ENCODE measurements at regions not wholly inside any gene's neighbourhood (a gene's known extent, or its start where the extent isn't known, plus 50 kb on each side); places are given as distances from the start of the nearest gene placed in this dataset.
A peak's percentile ranks its signal among the peaks of the same experiment; 100 is the strongest.

DNA sequence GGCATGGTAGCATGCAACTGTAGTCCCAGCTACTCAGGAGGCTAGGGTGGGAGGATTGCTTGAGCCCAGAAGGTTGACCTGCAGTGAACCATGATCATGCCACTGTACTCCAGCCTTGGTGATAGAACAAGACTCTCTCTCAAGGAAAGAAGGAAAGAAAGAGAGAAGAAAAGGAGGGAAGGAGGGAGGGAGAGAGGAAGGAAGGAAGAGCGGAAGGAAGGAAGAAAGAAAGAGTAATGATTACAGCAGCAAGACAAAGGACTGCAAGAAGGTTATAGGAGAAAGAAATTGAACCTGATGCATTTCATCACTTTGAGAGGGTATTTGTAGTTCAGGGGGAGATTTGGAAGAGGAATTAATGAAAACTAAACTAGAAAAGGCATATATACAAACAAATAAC is 155.7 kb downstream of the LACC1 start:
- no peak for TF ChIP-seq ZNF112 (tag by site-specific recombination; IDR thresholded peaks at IDR 0.05)
- TF ChIP-seq ZNF629 (tag by site-specific recombination; IDR thresholded peaks at IDR 0.05), result no peak
- TF ChIP-seq ZNF341 (tag by site-specific recombination; IDR thresholded peaks at IDR 0.05; ENCODE audit: low read depth), result peak; percentile 57
- no peak for TF ChIP-seq ZNF18 (tag by site-specific recombination; IDR thresholded peaks at IDR 0.05)
- peak; percentile 68 for TF ChIP-seq ZNF366 (tag by site-specific recombination; conservative IDR thresholded peaks at IDR 0.05)
- Histone ChIP-seq H3K4me1 (ENCODE audit: control insufficient read depth, insufficient read depth, low read length) (no peaks in the 10 kb centered on the region), H3K36me3 (ENCODE audit: control insufficient read depth in 2 of 2, insufficient read depth in 1 of 2, low read length in 2 of 2) (no peaks in the 10 kb centered on the region), H3K4me3 (ENCODE audit: low read depth, low read length) (no peak overlapping the region), H3K27ac (ENCODE audit: extremely low read depth, low read depth, low read length) (no peak overlapping the region), H3K9me3 (ENCODE audit: control insufficient read depth, insufficient read depth, low read depth, low read length) (no peaks in the 10 kb centered on the region)
- ChIA-PET CTCF (no interaction called here), POLR2A (no interaction called here)

- CTCF ChIA-PET, result interaction anchor here (0.7 kb wide), 1 partner anchor 143 kb away, joined by 5 read pairs; no protein-coding TSS in a partner anchor
- Histone ChIP-seq H3K4me1 (ENCODE audit: control insufficient read depth, insufficient read depth, low read length) (no peaks in the 10 kb centered on the region), H3K27ac (ENCODE audit: extremely low read depth, low read depth, low read length) (no peak overlapping the region), H3K9me3 (ENCODE audit: control insufficient read depth, insufficient read depth, low read depth, low read length) (no peaks in the 10 kb centered on the region), H3K4me3 (ENCODE audit: low read depth, low read length) (no peak overlapping the region), H3K36me3 (ENCODE audit: control insufficient read depth in 2 of 2, insufficient read depth in 1 of 2, low read length in 2 of 2) (no peaks in the 10 kb centered on the region)
- TF ChIP-seq ZNF404 (tag by site-specific recombination; IDR thresholded peaks at IDR 0.05) (no peak), ZNF426 (tag by site-specific recombination; IDR thresholded peaks at IDR 0.05) (no peak), PRDM6 (tag by site-specific recombination; IDR thresholded peaks at IDR 0.05) (0 out of 2 replicates have a peak, but pooled peaks have one; percentile 8), ZNF140 (tag by site-specific recombination; IDR thresholded peaks at IDR 0.05) (no peak)
- POLR2A ChIA-PET, result no interaction called here
Observed at GRCh38 chr13:44040070-44040817, 160.5 kb downstream of the LACC1 start.

- CTCF ChIA-PET, result interaction anchor here (0.7 kb wide), 1 partner anchor 143 kb away, joined by 5 read pairs; no protein-coding TSS in a partner anchor
- Histone ChIP-seq H3K4me3 (ENCODE audit: low read depth, low read length) (no peak overlapping the region), H3K4me1 (ENCODE audit: control insufficient read depth, insufficient read depth, low read length) (no peaks in the 10 kb centered on the region), H3K27ac (ENCODE audit: extremely low read depth, low read depth, low read length) (no peak overlapping the region), H3K9me3 (ENCODE audit: control insufficient read depth, insufficient read depth, low read depth, low read length) (no peaks in the 10 kb centered on the region), H3K36me3 (ENCODE audit: control insufficient read depth in 2 of 2, insufficient read depth in 1 of 2, low read length in 2 of 2) (no peaks in the 10 kb centered on the region)
- TF ChIP-seq SP3 (tag by site-specific recombination; IDR thresholded peaks at IDR 0.05) (no peak), ZFP69B (tag by site-specific recombination; IDR thresholded peaks at IDR 0.05) (no peak), ZNF37A (tag by site-specific recombination; IDR thresholded peaks at IDR 0.05) (no peak)
- POLR2A ChIA-PET, result no interaction called here
Observed at GRCh38 chr13:44040818-44041100, 161.1 kb downstream of the LACC1 start.

GRCh38 chr13:44044547-44045179 is 165.0 kb downstream of the LACC1 start:
- no peak for TF ChIP-seq ZNF747 (tag by site-specific recombination; IDR thresholded peaks at IDR 0.05)
- peak; percentile 59; the same call in 1 of the 2 replicates for TF ChIP-seq REST (tag by site-specific recombination; IDR thresholded peaks at IDR 0.05)
- TF ChIP-seq ZNF600 (tag by site-specific recombination; IDR thresholded peaks at IDR 0.05), result peak; percentile 26; the same call in 1 of the 2 replicates
- TF ChIP-seq ZNF660 (tag by site-specific recombination; IDR thresholded peaks at IDR 0.05), result 0 out of 2 replicates have a peak, but pooled peaks have one; percentile 25
- TF ChIP-seq, protein P1, sequence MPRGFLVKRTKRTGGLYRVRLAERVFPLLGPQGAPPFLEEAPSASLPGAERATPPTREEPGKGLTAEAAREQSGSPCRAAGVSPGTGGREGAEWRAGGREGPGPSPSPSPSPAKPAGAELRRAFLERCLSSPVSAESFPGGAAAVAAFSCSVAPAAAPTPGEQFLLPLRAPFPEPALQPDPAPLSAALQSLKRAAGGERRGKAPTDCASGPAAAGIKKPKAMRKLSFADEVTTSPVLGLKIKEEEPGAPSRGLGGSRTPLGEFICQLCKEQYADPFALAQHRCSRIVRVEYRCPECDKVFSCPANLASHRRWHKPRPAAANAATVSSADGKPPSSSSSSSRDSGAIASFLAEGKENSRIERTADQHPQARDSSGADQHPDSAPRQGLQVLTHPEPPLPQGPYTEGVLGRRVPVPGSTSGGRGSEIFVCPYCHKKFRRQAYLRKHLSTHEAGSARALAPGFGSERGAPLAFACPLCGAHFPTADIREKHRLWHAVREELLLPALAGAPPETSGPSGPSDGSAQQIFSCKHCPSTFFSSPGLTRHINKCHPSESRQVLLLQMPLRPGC (tag by site-specific recombination; IDR thresholded peaks at IDR 0.05), result 0 out of 2 replicates have a peak, but pooled peaks have one; percentile 45
- 0 out of 2 replicates have a peak, but pooled peaks have one; percentile 23 for TF ChIP-seq ZNF629 (tag by site-specific recombination; IDR thresholded peaks at IDR 0.05)
- POLR2A ChIA-PET, result interaction anchor here (0.8 kb wide), 1 partner anchor 392 kb away, joined by 3 read pairs; no protein-coding TSS in a partner anchor
- CTCF ChIA-PET, result interaction anchor here (0.8 to 1.2 kb wide), 4 partner anchors 11 to 425 kb away, joined by 3 to 5 read pairs (median 4); no protein-coding TSS in a partner anchor
- Histone ChIP-seq H3K27ac (ENCODE audit: extremely low read depth, low read depth, low read length) (no peak overlapping the region), H3K4me3 (ENCODE audit: low read depth, low read length) (no peak overlapping the region), H3K9me3 (ENCODE audit: control insufficient read depth, insufficient read depth, low read depth, low read length) (no peaks in the 10 kb centered on the region), H3K36me3 (ENCODE audit: control insufficient read depth in 2 of 2, insufficient read depth in 1 of 2, low read length in 2 of 2) (no peaks in the 10 kb centered on the region), H3K4me1 (ENCODE audit: control insufficient read depth, insufficient read depth, low read length) (no peaks in the 10 kb centered on the region)
